HepG2 (cell line): ENCODE measurements at regions not wholly inside any gene's neighbourhood (a gene's known extent, or its start where the extent isn't known, plus 50 kb on each side); places are given as distances from the start of the nearest gene placed in this dataset.

Experiments used
- FLYWCH1 ChIP-seq: sonication (generic); formaldehyde crosslinking; IDR thresholded peaks from 2 replicates; pipeline ENCODE4 v1.8.1; 2023; ENCODE audit warnings: mild to moderate bottlenecking, missing genetic modification reagents
- PITX1 ChIP-seq: sonication (generic); formaldehyde crosslinking; IDR thresholded peaks from 2 replicates; pipeline ENCODE4 v1.5.1; 2020; ENCODE audit warnings: mild to moderate bottlenecking, missing genetic modification reagents
- YY1 ChIP-seq: IDR thresholded peaks from 2 replicates; pipeline ENCODE4 v1.6.1; 2011; ENCODE audit warnings: low read length, low read depth, moderate library complexity, mild to moderate bottlenecking; ENCODE audit not compliant: insufficient read depth, insufficient replicate concordance
- TF ChIP-seq, protein P1 (sequence below): sonication (generic); formaldehyde crosslinking; IDR thresholded peaks from one replicate; pipeline ENCODE4 v1.5.1; 2020; ENCODE audit warnings: mild to moderate bottlenecking, missing genetic modification reagents; ENCODE audit errors: not compliant biosample characterization

DNA sequence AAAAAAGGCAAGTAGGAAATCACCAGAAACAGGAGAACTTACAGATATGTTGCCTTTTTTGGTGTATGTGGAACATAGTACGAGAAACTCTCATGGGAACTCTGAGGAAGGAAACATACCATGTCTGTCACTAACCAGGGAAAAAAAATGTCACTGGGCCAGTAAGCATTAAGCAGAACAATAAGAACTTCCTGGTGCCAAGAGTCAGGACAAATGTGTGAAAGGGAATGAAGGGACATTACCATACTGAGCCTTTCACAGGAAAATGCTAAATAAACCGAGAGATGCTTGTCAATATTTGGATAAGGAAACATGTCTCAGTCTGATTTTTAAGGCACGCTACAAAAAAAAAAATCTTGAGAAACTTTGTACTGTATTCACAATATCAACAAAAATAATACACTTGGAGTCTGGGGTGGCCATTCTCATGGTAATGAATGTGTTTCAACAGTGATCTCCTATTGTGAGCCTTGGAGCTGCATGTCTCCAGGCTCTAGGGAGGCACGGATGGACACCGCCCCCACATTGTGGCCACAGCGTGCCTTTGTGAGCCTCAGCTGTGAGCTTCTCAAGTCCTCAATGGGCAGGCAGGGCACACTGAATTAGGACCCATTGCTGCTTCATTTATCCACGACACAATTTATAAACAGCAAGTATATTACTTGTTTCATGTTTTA, 113.0 kb upstream of the ARGLU1 start (continued):
- TF ChIP-seq, protein P1, sequence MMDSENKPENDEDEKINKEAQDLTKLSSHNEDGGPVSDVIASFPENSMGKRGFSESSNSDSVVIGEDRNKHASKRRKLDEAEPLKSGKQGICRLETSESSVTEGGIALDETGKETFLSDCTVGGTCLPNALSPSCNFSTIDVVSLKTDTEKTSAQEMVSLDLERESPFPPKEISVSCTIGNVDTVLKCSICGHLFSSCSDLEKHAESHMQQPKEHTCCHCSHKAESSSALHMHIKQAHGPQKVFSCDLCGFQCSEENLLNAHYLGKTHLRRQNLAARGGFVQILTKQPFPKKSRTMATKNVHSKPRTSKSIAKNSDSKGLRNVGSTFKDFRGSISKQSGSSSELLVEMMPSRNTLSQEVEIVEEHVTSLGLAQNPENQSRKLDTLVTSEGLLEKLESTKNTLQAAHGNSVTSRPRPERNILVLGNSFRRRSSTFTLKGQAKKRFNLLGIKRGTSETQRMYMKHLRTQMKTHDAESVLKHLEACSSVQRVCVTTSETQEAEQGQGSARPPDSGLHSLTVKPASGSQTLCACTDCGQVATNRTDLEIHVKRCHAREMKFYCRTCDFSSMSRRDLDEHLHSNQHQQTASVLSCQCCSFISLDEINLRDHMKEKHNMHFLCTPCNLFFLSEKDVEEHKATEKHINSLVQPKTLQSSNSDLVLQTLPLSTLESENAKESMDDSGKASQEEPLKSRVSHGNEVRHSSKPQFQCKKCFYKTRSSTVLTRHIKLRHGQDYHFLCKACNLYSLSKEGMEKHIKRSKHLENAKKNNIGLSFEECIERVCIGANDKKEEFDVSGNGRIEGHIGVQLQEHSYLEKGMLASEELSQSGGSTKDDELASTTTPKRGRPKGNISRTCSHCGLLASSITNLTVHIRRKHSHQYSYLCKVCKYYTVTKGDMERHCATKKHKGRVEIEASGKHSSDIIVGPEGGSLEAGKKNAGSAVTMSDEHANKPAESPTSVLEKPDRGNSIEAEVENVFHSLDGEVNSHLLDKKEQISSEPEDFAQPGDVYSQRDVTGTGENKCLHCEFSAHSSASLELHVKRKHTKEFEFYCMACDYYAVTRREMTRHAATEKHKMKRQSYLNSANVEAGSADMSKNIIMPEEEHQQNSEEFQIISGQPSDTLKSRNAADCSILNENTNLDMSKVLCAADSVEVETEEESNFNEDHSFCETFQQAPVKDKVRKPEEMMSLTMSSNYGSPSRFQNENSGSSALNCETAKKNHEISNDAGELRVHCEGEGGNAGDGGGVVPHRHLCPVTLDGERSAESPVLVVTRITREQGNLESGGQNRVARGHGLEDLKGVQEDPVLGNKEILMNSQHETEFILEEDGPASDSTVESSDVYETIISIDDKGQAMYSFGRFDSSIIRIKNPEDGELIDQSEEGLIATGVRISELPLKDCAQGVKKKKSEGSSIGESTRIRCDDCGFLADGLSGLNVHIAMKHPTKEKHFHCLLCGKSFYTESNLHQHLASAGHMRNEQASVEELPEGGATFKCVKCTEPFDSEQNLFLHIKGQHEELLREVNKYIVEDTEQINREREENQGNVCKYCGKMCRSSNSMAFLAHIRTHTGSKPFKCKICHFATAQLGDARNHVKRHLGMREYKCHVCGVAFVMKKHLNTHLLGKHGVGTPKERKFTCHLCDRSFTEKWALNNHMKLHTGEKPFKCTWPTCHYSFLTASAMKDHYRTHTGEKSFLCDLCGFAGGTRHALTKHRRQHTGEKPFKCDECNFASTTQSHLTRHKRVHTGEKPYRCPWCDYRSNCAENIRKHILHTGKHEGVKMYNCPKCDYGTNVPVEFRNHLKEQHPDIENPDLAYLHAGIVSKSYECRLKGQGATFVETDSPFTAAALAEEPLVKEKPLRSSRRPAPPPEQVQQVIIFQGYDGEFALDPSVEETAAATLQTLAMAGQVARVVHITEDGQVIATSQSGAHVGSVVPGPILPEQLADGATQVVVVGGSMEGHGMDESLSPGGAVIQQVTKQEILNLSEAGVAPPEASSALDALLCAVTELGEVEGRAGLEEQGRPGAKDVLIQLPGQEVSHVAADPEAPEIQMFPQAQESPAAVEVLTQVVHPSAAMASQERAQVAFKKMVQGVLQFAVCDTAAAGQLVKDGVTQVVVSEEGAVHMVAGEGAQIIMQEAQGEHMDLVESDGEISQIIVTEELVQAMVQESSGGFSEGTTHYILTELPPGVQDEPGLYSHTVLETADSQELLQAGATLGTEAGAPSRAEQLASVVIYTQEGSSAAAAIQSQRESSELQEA, result no peak
- TF ChIP-seq FLYWCH1 (no peak), YY1 (no peak), PITX1 (CRISPR knock-in tag) (no peak)
